Fibroblast of lung (primary cell): ENCODE measurements at regions not wholly inside any gene's neighbourhood (a gene's known extent, or its start where the extent isn't known, plus 50 kb on each side); places are given as distances from the start of the nearest gene placed in this dataset.

Source experiments
- DNase-seq, 2 donors: peaks; one replicate each; pipeline versions ENCODE4 v3.0.0 to v3.0.0-alpha.2; 2010; ENCODE audit warnings: low read depth in 2 of 2
- H2AFZ ChIP-seq: 2 replicates; pipeline ENCODE4 v1.5.1; 2012; ENCODE audit warnings: low read length, control low read depth, inconsistent platforms
- H3K27ac ChIP-seq: 2 replicates; pipeline ENCODE4 v1.5.1; 2011; ENCODE audit warnings: low read length, control low read depth; ENCODE audit not compliant: insufficient read depth
- H3K27me3 ChIP-seq: 2 replicates; pipeline ENCODE4 v1.5.1; 2011; ENCODE audit warnings: mild to moderate bottlenecking, low read length; ENCODE audit not compliant: control insufficient read depth, insufficient read depth
- H3K36me3 ChIP-seq: 2 replicates; pipeline ENCODE4 v1.5.1; 2011; ENCODE audit warnings: low read length; ENCODE audit not compliant: control insufficient read depth, insufficient read depth
- H3K4me1 ChIP-seq: 2 replicates; pipeline ENCODE4 v1.5.1; 2011; ENCODE audit warnings: low read length; ENCODE audit not compliant: control insufficient read depth, insufficient read depth; ENCODE audit errors: extremely low read depth
- H3K4me2 ChIP-seq: 2 replicates; pipeline ENCODE4 v1.5.1; 2011; ENCODE audit warnings: low read length, control low read depth; ENCODE audit not compliant: insufficient read depth; ENCODE audit errors: extremely low read depth
- H3K4me3 ChIP-seq, 4 experiments: fragments of 200-600 bp in 1 of 4; sonication (generic) in 1 of 4; replicated peaks in 1 of 4; 2 replicates each; pipeline ENCODE4 v1.5.1; 2011 to 2016; ENCODE audit warnings: low read length in 4 of 4, low read depth in 3 of 4, mild to moderate bottlenecking in 3 of 4, control low read depth in 2 of 4, inconsistent platforms in 1 of 4, mixed read lengths in 1 of 4; ENCODE audit not compliant: insufficient read depth in 1 of 4; ENCODE audit errors: control extremely low read depth in 1 of 4
- H3K79me2 ChIP-seq: 2 replicates; pipeline ENCODE4 v1.5.1; 2012; ENCODE audit warnings: mild to moderate bottlenecking, low read length, inconsistent platforms; ENCODE audit not compliant: control insufficient read depth, insufficient read depth
- H3K9ac ChIP-seq: 2 replicates; pipeline ENCODE4 v1.5.1; 2011; ENCODE audit warnings: mild to moderate bottlenecking, low read length, control low read depth; ENCODE audit not compliant: insufficient read depth
- H3K9me3 ChIP-seq: 2 replicates; pipeline ENCODE4 v1.5.1; 2012; ENCODE audit warnings: low read depth, low read length; ENCODE audit not compliant: control insufficient read depth, insufficient read depth
- H4K20me1 ChIP-seq: 2 replicates; pipeline ENCODE4 v1.5.1; 2011; ENCODE audit warnings: low read length; ENCODE audit not compliant: control insufficient read depth, insufficient read depth; ENCODE audit errors: extremely low read depth
- EZH2 ChIP-seq: IDR thresholded peaks from 2 replicates; pipeline ENCODE4 v1.5.1; 2012; ENCODE audit warnings: low read length, control low read depth, mild to moderate bottlenecking; ENCODE audit errors: missing control alignments
- TF ChIP-seq, protein P1 (sequence below), 2 donors: IDR thresholded peaks in 1 of 2; conservative IDR thresholded peaks in 1 of 2; 1 replicate in 1 of 2; 2 replicates in 1 of 2; pipeline ENCODE4 v1.5.1; 2011 to 2012; ENCODE audit warnings: low read length in 2 of 2, control low read depth in 1 of 2, inconsistent platforms in 1 of 2, low read depth in 1 of 2, mild to moderate bottlenecking in 1 of 2

DNA sequence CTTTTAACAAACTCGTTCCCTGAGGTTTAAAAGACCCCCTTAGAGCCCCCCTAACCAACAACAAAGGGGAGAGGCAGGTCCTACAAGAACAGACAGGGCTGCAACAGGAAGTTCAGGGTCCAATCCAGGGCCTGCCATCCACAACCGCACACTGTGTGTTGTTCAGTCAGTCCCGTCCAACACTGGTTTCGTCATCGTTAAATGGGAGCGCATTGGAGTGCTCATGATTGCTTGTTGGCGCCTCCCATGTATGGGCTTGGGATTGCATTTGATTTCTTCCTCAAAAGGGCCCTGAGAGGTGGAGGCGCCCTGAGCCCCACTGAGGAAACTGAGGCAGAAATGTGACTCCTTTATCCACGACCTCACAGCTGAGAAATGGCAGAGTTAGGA lies 174.1 kb downstream of the MN1 start:
- no peak for DNase-seq
- Histone ChIP-seq H3K36me3 (no peaks in the 10 kb centered on the region), H2AFZ (no peak overlapping the region), H3K27ac (no peak overlapping the region), H3K9ac (no peak overlapping the region), H3K9me3 (no peaks in the 10 kb centered on the region), H3K4me2 (no peak overlapping the region), H3K4me1 (no peaks in the 10 kb centered on the region), H3K79me2 (no peaks in the 10 kb centered on the region), H3K27me3 (no peaks in the 10 kb centered on the region), H3K4me3 (no peak overlapping the region), H4K20me1 (no peaks in the 10 kb centered on the region)
- TF ChIP-seq, protein P1, sequence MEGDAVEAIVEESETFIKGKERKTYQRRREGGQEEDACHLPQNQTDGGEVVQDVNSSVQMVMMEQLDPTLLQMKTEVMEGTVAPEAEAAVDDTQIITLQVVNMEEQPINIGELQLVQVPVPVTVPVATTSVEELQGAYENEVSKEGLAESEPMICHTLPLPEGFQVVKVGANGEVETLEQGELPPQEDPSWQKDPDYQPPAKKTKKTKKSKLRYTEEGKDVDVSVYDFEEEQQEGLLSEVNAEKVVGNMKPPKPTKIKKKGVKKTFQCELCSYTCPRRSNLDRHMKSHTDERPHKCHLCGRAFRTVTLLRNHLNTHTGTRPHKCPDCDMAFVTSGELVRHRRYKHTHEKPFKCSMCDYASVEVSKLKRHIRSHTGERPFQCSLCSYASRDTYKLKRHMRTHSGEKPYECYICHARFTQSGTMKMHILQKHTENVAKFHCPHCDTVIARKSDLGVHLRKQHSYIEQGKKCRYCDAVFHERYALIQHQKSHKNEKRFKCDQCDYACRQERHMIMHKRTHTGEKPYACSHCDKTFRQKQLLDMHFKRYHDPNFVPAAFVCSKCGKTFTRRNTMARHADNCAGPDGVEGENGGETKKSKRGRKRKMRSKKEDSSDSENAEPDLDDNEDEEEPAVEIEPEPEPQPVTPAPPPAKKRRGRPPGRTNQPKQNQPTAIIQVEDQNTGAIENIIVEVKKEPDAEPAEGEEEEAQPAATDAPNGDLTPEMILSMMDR (conservative IDR thresholded peaks at IDR 0.05 in 1 of 2, IDR thresholded peaks at IDR 0.05 in 1 of 2; ENCODE audit: low read depth in 1 of 2, low read length in 2 of 2) = no peak
- no peak for TF ChIP-seq EZH2

DNA sequence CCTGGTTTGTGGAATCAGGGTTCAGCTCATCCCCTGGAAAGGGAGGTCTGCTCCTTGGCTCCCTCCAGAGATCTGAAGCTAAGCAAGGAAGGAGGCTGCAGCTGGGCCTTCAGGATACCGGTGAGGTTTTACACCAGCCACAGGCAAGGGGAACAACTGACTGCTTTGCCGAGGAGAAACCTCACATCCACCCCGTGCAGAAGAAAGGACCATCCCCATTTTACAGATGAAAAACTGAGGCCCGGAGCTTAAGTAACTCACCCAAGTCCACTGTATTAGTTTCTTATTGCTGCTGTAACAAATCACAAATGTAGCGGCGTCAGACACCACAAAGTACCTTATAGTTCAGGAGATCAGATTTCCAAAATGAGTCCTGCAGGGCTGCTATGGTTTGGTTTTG lies 173.7 kb downstream of the MN1 start:
- Histone ChIP-seq H2AFZ (no peak overlapping the region), H3K9ac (no peak overlapping the region), H3K27me3 (no peaks in the 10 kb centered on the region), H3K9me3 (no peaks in the 10 kb centered on the region), H3K4me3 (no peak overlapping the region), H3K4me2 (no peak overlapping the region), H3K36me3 (no peaks in the 10 kb centered on the region), H3K79me2 (no peaks in the 10 kb centered on the region), H3K4me1 (no peaks in the 10 kb centered on the region), H3K27ac (no peak overlapping the region), H4K20me1 (no peaks in the 10 kb centered on the region)
- no peak for DNase-seq
- TF ChIP-seq, protein P1 (conservative IDR thresholded peaks at IDR 0.05 in 1 of 2, IDR thresholded peaks at IDR 0.05 in 1 of 2; ENCODE audit: low read depth in 1 of 2, low read length in 2 of 2) = no peak
- TF ChIP-seq EZH2 = no peak

DNA sequence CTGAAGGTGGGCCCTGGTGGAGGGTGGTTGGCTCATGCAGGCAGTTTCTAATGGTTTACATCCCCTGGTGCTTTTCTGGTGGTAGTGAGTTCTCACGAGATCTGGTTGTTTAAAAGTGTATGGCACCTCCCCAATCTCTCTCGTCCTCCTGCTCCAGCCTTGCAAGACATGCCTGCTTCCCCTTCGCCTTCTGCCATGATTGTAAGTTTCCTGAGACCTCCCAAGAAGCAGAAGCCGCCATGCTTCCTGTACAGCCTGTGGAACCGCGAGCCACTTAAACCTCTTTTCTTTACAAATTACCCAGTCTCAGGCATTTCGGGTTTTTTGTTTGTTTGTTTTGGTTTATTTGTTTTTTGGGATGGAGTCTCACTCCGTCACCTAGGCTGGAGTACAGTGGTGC lies 173.2 kb downstream of the MN1 start:
- Histone ChIP-seq H3K27me3 (no peaks in the 10 kb centered on the region), H2AFZ (no peak overlapping the region), H4K20me1 (no peaks in the 10 kb centered on the region), H3K27ac (no peak overlapping the region), H3K4me2 (no peak overlapping the region), H3K9ac (no peak overlapping the region), H3K4me3 (no peak overlapping the region), H3K4me1 (no peaks in the 10 kb centered on the region), H3K9me3 (no peaks in the 10 kb centered on the region), H3K36me3 (no peaks in the 10 kb centered on the region), H3K79me2 (no peaks in the 10 kb centered on the region)
- no peak for TF ChIP-seq EZH2
- no peak for DNase-seq
